CD4-positive, alpha-beta T cell treated with Interleukin-12 subunit alpha and Interleukin-12 subunit beta, for 1 hour (primary cell): ENCODE measurements at regions not wholly inside any gene's neighbourhood (a gene's known extent, or its start where the extent isn't known, plus 50 kb on each side); places are given as distances from the start of the nearest gene placed in this dataset.
"Not testable (repeated sequence)": the region's sequence is repeated elsewhere in the genome, so short reads cannot be mapped to it uniquely, and the experiment has no call there.

Source experiments
- DNase-seq: peaks from one replicate; pipeline ENCODE4 v3.0.0-alpha.2; 2020

GRCh38 chr2:4884117-4884571, 808.0 kb upstream of the SOX11 start:
- no peak for DNase-seq

GRCh38 chr2:4891394-4891793, 800.8 kb upstream of the SOX11 start:
- no peak for DNase-seq

- no peak for DNase-seq
Measured at GRCh38 chr2:4895371-4895770, 796.8 kb upstream of the SOX11 start.

GRCh38 chr2:4898706-4899105, 793.5 kb upstream of the SOX11 start:
- DNase-seq: no peak

- DNase-seq: no peak
Measured at GRCh38 chr2:4900242-4900641, 791.9 kb upstream of the SOX11 start.

GRCh38 chr2:4900861-4901770, 791.1 kb upstream of the SOX11 start:
- no peak for DNase-seq

GRCh38 chr2:4903656-4904348, 788.4 kb upstream of the SOX11 start:
- no peak for DNase-seq

- DNase-seq: no peak
Measured at GRCh38 chr2:4908461-4908860, 783.7 kb upstream of the SOX11 start.

GRCh38 chr2:4909346-4910009, 782.7 kb upstream of the SOX11 start:
- no peak for DNase-seq

GRCh38 chr2:4914036-4914435, 778.1 kb upstream of the SOX11 start:
- no peak for DNase-seq

- DNase-seq: no peak
Measured at GRCh38 chr2:4914551-4914950, 777.6 kb upstream of the SOX11 start.

GRCh38 chr2:4915357-4915756, 776.8 kb upstream of the SOX11 start:
- DNase-seq: no peak

- DNase-seq: no peak
Measured at GRCh38 chr2:4916094-4916493, 776.1 kb upstream of the SOX11 start.

GRCh38 chr2:4930704-4931103, 761.5 kb upstream of the SOX11 start:
- DNase-seq: no peak

GRCh38 chr2:4931721-4932365, 760.3 kb upstream of the SOX11 start:
- no peak for DNase-seq

- DNase-seq: not testable (repeated sequence)
Measured at GRCh38 chr2:4935291-4935690, 756.9 kb upstream of the SOX11 start.

GRCh38 chr2:4937550-4937949, 754.6 kb upstream of the SOX11 start:
- DNase-seq: no peak

GRCh38 chr2:4938206-4938605, 754.0 kb upstream of the SOX11 start:
- DNase-seq: no peak

- no peak for DNase-seq
Measured at GRCh38 chr2:4942441-4942840, 749.7 kb upstream of the SOX11 start.

- no peak for DNase-seq
Measured at GRCh38 chr2:4947911-4948310, 744.3 kb upstream of the SOX11 start.

- no peak for DNase-seq
Measured at GRCh38 chr2:4951368-4951767, 740.8 kb upstream of the SOX11 start.

GRCh38 chr2:4959219-4959618, 733.0 kb upstream of the SOX11 start:
- DNase-seq: no peak

GRCh38 chr2:4962419-4962818, 729.8 kb upstream of the SOX11 start:
- DNase-seq: no peak
